GM21576 (cell line): ENCODE measurements at regions not wholly inside any gene's neighbourhood (a gene's known extent, or its start where the extent isn't known, plus 50 kb on each side); places are given as distances from the start of the nearest gene placed in this dataset.
"Not testable (repeated sequence)": the region's sequence is repeated elsewhere in the genome, so short reads cannot be mapped to it uniquely, and the experiment has no call there.

Experiments used
- ATAC-seq: cut with Tn5 transposase; IDR thresholded peaks from one replicate; pipeline ENCODE4 v1.9.1; 2021; ENCODE audit warnings: mild to moderate bottlenecking, moderate library complexity; ENCODE audit not compliant: unreplicated experiment

- ATAC-seq, result not testable (repeated sequence)
Measured at GRCh38 chr1:66424530-66424929, 109.4 kb upstream of the SGIP1 start.

- no peak for ATAC-seq
Measured at GRCh38 chr1:66426239-66426853, 107.6 kb upstream of the SGIP1 start.

- not testable (repeated sequence) for ATAC-seq
Measured at GRCh38 chr1:66430815-66431214, 103.1 kb upstream of the SGIP1 start.

GRCh38 chr1:66431999-66432398 is 102.0 kb upstream of the SGIP1 start:
- no peak for ATAC-seq

GRCh38 chr1:66433611-66434010 is 100.3 kb upstream of the SGIP1 start:
- ATAC-seq, result no peak

- no peak for ATAC-seq
Measured at GRCh38 chr1:66434096-66434495, 99.9 kb upstream of the SGIP1 start.

GRCh38 chr1:66435541-66435940 is 98.4 kb upstream of the SGIP1 start:
- ATAC-seq, result no peak

- ATAC-seq, result peak; percentile 52
Measured at GRCh38 chr1:66436378-66437135, 97.4 kb upstream of the SGIP1 start.

- no peak for ATAC-seq
Measured at GRCh38 chr1:66437136-66437401, 96.9 kb upstream of the SGIP1 start.

- no peak for ATAC-seq
Measured at GRCh38 chr1:66438062-66438461, 95.9 kb upstream of the SGIP1 start.

GRCh38 chr1:66438501-66438900 is 95.5 kb upstream of the SGIP1 start:
- peak; percentile 1 for ATAC-seq

- peak; percentile 72 for ATAC-seq
Measured at GRCh38 chr1:66439031-66439740, 94.8 kb upstream of the SGIP1 start.

- ATAC-seq, result no peak
Measured at GRCh38 chr1:66443793-66444192, 90.2 kb upstream of the SGIP1 start.

GRCh38 chr1:66444438-66445265 is 89.3 kb upstream of the SGIP1 start:
- ATAC-seq, result no peak

GRCh38 chr1:66445492-66446181 is 88.3 kb upstream of the SGIP1 start:
- peak; percentile 80 for ATAC-seq

- ATAC-seq, result peak; percentile 48
Measured at GRCh38 chr1:66446261-66447001, 87.5 kb upstream of the SGIP1 start.

- no peak for ATAC-seq
Measured at GRCh38 chr1:66450043-66450514, 83.9 kb upstream of the SGIP1 start.

- no peak for ATAC-seq
Measured at GRCh38 chr1:66450847-66451246, 83.1 kb upstream of the SGIP1 start.

- ATAC-seq, result no peak
Measured at GRCh38 chr1:66452162-66452561, 81.8 kb upstream of the SGIP1 start.

- no peak for ATAC-seq
Measured at GRCh38 chr1:66452982-66453381, 81.0 kb upstream of the SGIP1 start.
